K562 (cell line): ENCODE measurements at regions not wholly inside any gene's neighbourhood (a gene's known extent, or its start where the extent isn't known, plus 50 kb on each side); places are given as distances from the start of the nearest gene placed in this dataset.
A peak's percentile ranks its signal among the peaks of the same experiment; 100 is the strongest.

Source experiments
- ATAC-seq: fragments of 200-7000 bp; cut with Tn5 transposase; 3 replicates; pipeline ENCODE4 v1.9.1; 2020; ENCODE audit warnings: moderate library complexity
- BruUV-seq: library from RNA; stranded (reverse); fragments of 400-500 nt; replicated peaks from 2 replicates; lab custom pipeline; 2021; lab: Mats Ljungman, UMichigan
- CTCF ChIA-PET: fragments of 300-600 bp; formaldehyde crosslinking; extraction: SDS; loops from one replicate; lab custom pipeline; 2021; ENCODE audit warnings: low intra/inter-chr PET ratio; lab: Yijun Ruan, JAX
- POLR2A ChIA-PET: fragments of 300-600, 350-650 bp; sonication (Branson Sonifier 250); formaldehyde crosslinking; extraction: SDS; loops from one replicate; lab custom pipeline; 2021; ENCODE audit warnings: antibody characterized with exemption, inconsistent platforms; lab: Yijun Ruan, JAX
- DNase-seq, 4 experiments: peaks; one replicate each; pipeline versions ENCODE4 v3.0.0 to v3.0.0-alpha.2; 2011 to 2018; ENCODE audit warnings: low spot score in 3 of 4, mixed read lengths in 3 of 4; ENCODE audit errors: extremely low read depth in 1 of 4
- FAIRE-seq: peaks from 2 replicates; lab custom pipeline; 2011; peaks lifted over from hg19 to GRCh38; lab: Jason Lieb, UNC
- H2AFZ ChIP-seq: 2 replicates; pipeline ENCODE4 v1.6.0; 2011; ENCODE audit warnings: low read depth, low read length, control low read depth, inconsistent platforms
- H3K27ac ChIP-seq: fragments of 200-600 bp; 3 replicates; pipeline ENCODE4 v1.8.0; 2011; ENCODE audit warnings: low read depth, mild to moderate bottlenecking, control low read depth, inconsistent platforms, low read length, moderate library complexity, mixed read lengths; ENCODE audit errors: extremely low read depth
- H3K27me3 ChIP-seq, 2 experiments: fragments of 300-600 bp in 1 of 2; 2 replicates in 1 of 2; 3 replicates in 1 of 2; pipeline versions ENCODE4 v1.6.0 to v1.8.0; 2011; ENCODE audit warnings: inconsistent platforms in 2 of 2, low read length in 2 of 2, mild to moderate bottlenecking in 1 of 2, mixed read lengths in 1 of 2, moderate library complexity in 1 of 2; ENCODE audit not compliant: control insufficient read depth in 2 of 2, insufficient read depth in 2 of 2
- H3K36me3 ChIP-seq: fragments of 300-600 bp; 3 replicates; pipeline ENCODE4 v1.8.0; 2011; ENCODE audit warnings: mild to moderate bottlenecking, low read length, inconsistent platforms; ENCODE audit not compliant: control insufficient read depth, insufficient read depth
- H3K4me1 ChIP-seq, 2 experiments: fragments of 200-600 bp in 1 of 2; replicated peaks in 1 of 2; 2 replicates in 1 of 2; 3 replicates in 1 of 2; pipeline versions ENCODE4 v1.5.1 to v1.8.0; 2011; ENCODE audit warnings: inconsistent platforms in 2 of 2, low read length in 2 of 2, mild to moderate bottlenecking in 1 of 2, mixed read lengths in 1 of 2, moderate library complexity in 1 of 2; ENCODE audit not compliant: control insufficient read depth in 2 of 2, insufficient read depth in 2 of 2
- H3K4me2 ChIP-seq: 2 replicates; pipeline ENCODE4 v1.6.1; 2011; ENCODE audit warnings: low read length, control low read depth, inconsistent platforms, mixed read lengths; ENCODE audit not compliant: insufficient read depth
- H3K4me3 ChIP-seq: fragments of 200-600 bp; sonication (generic), shearing (Covaris generic); 2 replicates; pipeline ENCODE4 v1.5.1; 2016; ENCODE audit warnings: control low read depth, inconsistent platforms
- H3K79me2 ChIP-seq: fragments of 200-600 bp; 3 replicates; pipeline ENCODE4 v1.8.0; 2011; ENCODE audit warnings: low read length, inconsistent platforms; ENCODE audit not compliant: control insufficient read depth, insufficient read depth
- H3K9ac ChIP-seq, 2 experiments: 2 replicates each; pipeline versions ENCODE4 v1.6.0 to v1.6.1; 2011; ENCODE audit warnings: low read depth in 2 of 2, low read length in 2 of 2, control low read depth in 1 of 2, inconsistent platforms in 1 of 2, mild to moderate bottlenecking in 1 of 2, mixed read lengths in 1 of 2; ENCODE audit not compliant: insufficient read depth in 1 of 2
- H3K9me1 ChIP-seq: one replicate; pipeline ENCODE4 v1.6.0; 2011; ENCODE audit warnings: inconsistent platforms, mild to moderate bottlenecking, low read length, moderate library complexity; ENCODE audit not compliant: control insufficient read depth, insufficient read depth
- H3K9me3 ChIP-seq: replicated peaks from 2 replicates; pipeline ENCODE4 v1.5.1; 2011; ENCODE audit warnings: low read depth, low read length, inconsistent platforms; ENCODE audit not compliant: control insufficient read depth, insufficient read depth
- H4K20me1 ChIP-seq: replicated peaks from 2 replicates; pipeline ENCODE4 v1.6.1; 2011; ENCODE audit warnings: low read length, inconsistent platforms, mixed read lengths; ENCODE audit not compliant: control insufficient read depth, insufficient read depth
- PHB ChIP-seq: fragments of 250-450 bp; sonication (Bioruptor Pico); IDR thresholded peaks from 2 replicates; pipeline ENCODE4 v1.5.0; 2021
- WGBS: fragments of 100-300 bp; shearing (Covaris generic); methylation state at CpG from one replicate; pipeline ENCODE4 v1.1.6; 2016; ENCODE audit warnings: low coverage, mixed read lengths; ENCODE audit not compliant: insufficient coverage; ENCODE audit errors: missing lambda C conversion rate; 5-methylcytosine and 5-hydroxymethylcytosine counted together
- in situ Hi-C: fragments of 300-500 bp; cut with MboI; formaldehyde crosslinking; loops from 4 replicates; pipeline ENCODE4 v1.15.0; 2018; ENCODE audit warnings: inconsistent platforms, mixed read lengths
- intact Hi-C: fragments of 100-400 bp; cut with micrococcal nuclease; formaldehyde crosslinking; loops from 2 replicates; pipeline ENCODE4 v1.14.2; 2022
- TF ChIP-seq, protein P1 (sequence below), 2 experiments: fragments of 450-650 bp; formaldehyde crosslinking in 1 of 2; IDR thresholded peaks; 2 replicates each; pipeline versions ENCODE4 v1.4.0 to v1.6.1; 2014 to 2020; ENCODE audit warnings: mild to moderate bottlenecking in 2 of 2, borderline replicate concordance in 1 of 2, low read depth in 1 of 2

DNA sequence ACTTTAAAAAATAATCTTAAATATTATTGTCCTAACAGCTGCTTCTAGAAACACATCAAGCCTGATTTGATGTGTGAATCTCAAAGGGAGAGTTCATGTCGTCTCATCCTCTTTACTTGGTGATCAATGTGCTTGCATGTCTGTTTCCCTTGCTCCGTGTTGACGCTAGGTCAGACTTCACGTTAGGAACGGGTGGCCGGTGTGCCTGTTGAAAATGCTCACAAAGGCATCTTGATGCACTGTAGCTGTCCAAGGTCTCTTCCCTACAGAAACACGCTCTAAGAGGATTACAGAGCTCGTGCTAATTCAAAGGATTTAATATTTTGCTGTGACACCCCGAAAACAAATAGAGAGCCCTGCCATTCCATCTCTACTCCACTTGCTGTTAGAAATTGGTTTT lies 84.6 kb downstream of the ID4 start:
- no peak overlapping the region for H2AFZ ChIP-seq
- FAIRE-seq (no peak), DNase-seq (no peak), ATAC-seq (no peak)
- no peaks in the 10 kb centered on the region for H4K20me1 ChIP-seq
- H3K36me3 ChIP-seq: no peaks in the 10 kb centered on the region
- H3K4me1 ChIP-seq: no peaks in the 10 kb centered on the region
- ChIA-PET POLR2A (no interaction called here), CTCF (no interaction called here)
- H3K9me1 ChIP-seq: no peaks in the 10 kb centered on the region
- H3K9ac ChIP-seq: no peak overlapping the region
- H3K9me3 ChIP-seq: no peaks in the 10 kb centered on the region
- H3K79me2 ChIP-seq: no peaks in the 10 kb centered on the region
- intact Hi-C loops (no loop called here), in situ Hi-C loops (no loop called here)
- under 1% methylated on average over 9 of the region's 9 CpGs for WGBS
- H3K27ac ChIP-seq: no peak overlapping the region
- H3K4me2 ChIP-seq: no peak overlapping the region
- no TSS peak for BruUV-seq
- H3K27me3 ChIP-seq: no peaks in the 10 kb centered on the region
- no peak overlapping the region for H3K4me3 ChIP-seq
- TF ChIP-seq, protein P1, sequence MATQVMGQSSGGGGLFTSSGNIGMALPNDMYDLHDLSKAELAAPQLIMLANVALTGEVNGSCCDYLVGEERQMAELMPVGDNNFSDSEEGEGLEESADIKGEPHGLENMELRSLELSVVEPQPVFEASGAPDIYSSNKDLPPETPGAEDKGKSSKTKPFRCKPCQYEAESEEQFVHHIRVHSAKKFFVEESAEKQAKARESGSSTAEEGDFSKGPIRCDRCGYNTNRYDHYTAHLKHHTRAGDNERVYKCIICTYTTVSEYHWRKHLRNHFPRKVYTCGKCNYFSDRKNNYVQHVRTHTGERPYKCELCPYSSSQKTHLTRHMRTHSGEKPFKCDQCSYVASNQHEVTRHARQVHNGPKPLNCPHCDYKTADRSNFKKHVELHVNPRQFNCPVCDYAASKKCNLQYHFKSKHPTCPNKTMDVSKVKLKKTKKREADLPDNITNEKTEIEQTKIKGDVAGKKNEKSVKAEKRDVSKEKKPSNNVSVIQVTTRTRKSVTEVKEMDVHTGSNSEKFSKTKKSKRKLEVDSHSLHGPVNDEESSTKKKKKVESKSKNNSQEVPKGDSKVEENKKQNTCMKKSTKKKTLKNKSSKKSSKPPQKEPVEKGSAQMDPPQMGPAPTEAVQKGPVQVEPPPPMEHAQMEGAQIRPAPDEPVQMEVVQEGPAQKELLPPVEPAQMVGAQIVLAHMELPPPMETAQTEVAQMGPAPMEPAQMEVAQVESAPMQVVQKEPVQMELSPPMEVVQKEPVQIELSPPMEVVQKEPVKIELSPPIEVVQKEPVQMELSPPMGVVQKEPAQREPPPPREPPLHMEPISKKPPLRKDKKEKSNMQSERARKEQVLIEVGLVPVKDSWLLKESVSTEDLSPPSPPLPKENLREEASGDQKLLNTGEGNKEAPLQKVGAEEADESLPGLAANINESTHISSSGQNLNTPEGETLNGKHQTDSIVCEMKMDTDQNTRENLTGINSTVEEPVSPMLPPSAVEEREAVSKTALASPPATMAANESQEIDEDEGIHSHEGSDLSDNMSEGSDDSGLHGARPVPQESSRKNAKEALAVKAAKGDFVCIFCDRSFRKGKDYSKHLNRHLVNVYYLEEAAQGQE (IDR thresholded peaks at IDR 0.05; ENCODE audit: borderline replicate concordance): peak; percentile 45
- TF ChIP-seq, protein P1 (CRISPR knock-in tag; IDR thresholded peaks at IDR 0.05; ENCODE audit: low read depth): no peak
- TF ChIP-seq PHB (CRISPR knock-in tag): no peak
